SK-N-SH (cell line): ENCODE measurements at regions not wholly inside any gene's neighbourhood (a gene's known extent, or its start where the extent isn't known, plus 50 kb on each side); places are given as distances from the start of the nearest gene placed in this dataset.

Experiments used
- CTCF ChIA-PET: fragments of 300-600, 350-600 bp; formaldehyde crosslinking; extraction: SDS; loops from one replicate; lab custom pipeline; 2021; lab: Yijun Ruan, JAX
- POLR2A ChIA-PET: fragments of 350-600 bp; sonication (Branson Sonifier 250); formaldehyde crosslinking; extraction: SDS; loops from one replicate; lab custom pipeline; 2020; ENCODE audit warnings: antibody characterized with exemption, inconsistent platforms; lab: Yijun Ruan, JAX
- DNase-seq: peaks from one replicate; pipeline ENCODE4 v3.0.0; 2012
- H2AFZ ChIP-seq: fragments of 200-600 bp; sonication (generic); 2 replicates; pipeline ENCODE4 v1.8.1; 2016; ENCODE audit warnings: antibody characterized with exemption, mild to moderate bottlenecking, low read depth
- H3F3A ChIP-seq: fragments of 200-600 bp; sonication (generic); replicated peaks from 2 replicates; pipeline ENCODE3; 2016; ENCODE audit warnings: antibody characterized with exemption, mild to moderate bottlenecking; ENCODE audit not compliant: insufficient read depth
- H3K27ac ChIP-seq, 2 experiments: fragments of 200-500 bp in 1 of 2; fragments of 200-600 bp in 1 of 2; sonication (Bioruptor generic) in 1 of 2; sonication (generic), shearing (Covaris generic) in 1 of 2; 2 replicates each; pipeline versions ENCODE4 v1.5.1 to v1.6.1; 2014 to 2016; ENCODE audit warnings: low read depth in 2 of 2, inconsistent platforms in 1 of 2, low read length in 1 of 2, mild to moderate bottlenecking in 1 of 2, mixed read lengths in 1 of 2
- H3K27me3 ChIP-seq: fragments of 200-600 bp; sonication (generic), shearing (Covaris generic); 2 replicates; pipeline ENCODE4 v1.6.1; 2016; ENCODE audit warnings: mixed run types; ENCODE audit not compliant: insufficient read depth
- H3K36me3 ChIP-seq, 2 experiments: fragments of 200-500 bp in 1 of 2; fragments of 200-600 bp in 1 of 2; sonication (Bioruptor generic) in 1 of 2; sonication (generic) in 1 of 2; replicated peaks in 1 of 2; 2 replicates each; pipeline versions ENCODE3 to v1.5.1; 2014 to 2016; ENCODE audit warnings: low read length in 1 of 2, mild to moderate bottlenecking in 1 of 2; ENCODE audit not compliant: insufficient read depth in 2 of 2, control insufficient read depth in 1 of 2
- H3K4me1 ChIP-seq, 2 experiments: fragments of 200-500 bp in 1 of 2; fragments of 200-600 bp in 1 of 2; sonication (Bioruptor generic) in 1 of 2; sonication (generic), shearing (Covaris generic) in 1 of 2; 2 replicates each; pipeline versions ENCODE4 v1.5.1 to v1.6.1; 2014 to 2016; ENCODE audit warnings: low read depth in 1 of 2, low read length in 1 of 2, mixed run types in 1 of 2; ENCODE audit not compliant: insufficient read depth in 2 of 2, control insufficient read depth in 1 of 2
- H3K4me2 ChIP-seq: fragments of 200-600 bp; sonication (generic), shearing (Covaris generic); 2 replicates; pipeline ENCODE4 v1.6.1; 2017; ENCODE audit warnings: mixed run types
- H3K4me3 ChIP-seq, 2 experiments: fragments of 200-500 bp in 1 of 2; fragments of 200-600 bp in 1 of 2; sonication (Bioruptor generic) in 1 of 2; sonication (generic), shearing (Covaris generic) in 1 of 2; 2 replicates each; pipeline versions ENCODE4 v1.5.1 to v1.8.1; 2014 to 2016; ENCODE audit warnings: low read depth in 2 of 2, inconsistent platforms in 1 of 2, low read length in 1 of 2, mild to moderate bottlenecking in 1 of 2, mixed read lengths in 1 of 2, moderate library complexity in 1 of 2
- H3K79me2 ChIP-seq: fragments of 200-600 bp; sonication (generic); 2 replicates; pipeline ENCODE4 v1.8.1; 2017; ENCODE audit warnings: mild to moderate bottlenecking; ENCODE audit not compliant: insufficient read depth
- H3K9ac ChIP-seq: fragments of 200-600 bp; sonication (generic); 2 replicates; pipeline ENCODE4 v1.6.1; 2017; ENCODE audit warnings: mixed run types
- H3K9me2 ChIP-seq: fragments of 200-600 bp; sonication (generic); 2 replicates; pipeline ENCODE4 v1.6.1; 2017; ENCODE audit warnings: mixed run types
- H3K9me3 ChIP-seq: fragments of 200-600 bp; sonication (generic); 2 replicates; pipeline ENCODE4 v1.6.1; 2017; ENCODE audit warnings: mixed run types, mild to moderate bottlenecking, moderate library complexity
- H4K20me1 ChIP-seq: fragments of 200-600 bp; sonication (generic); 2 replicates; pipeline ENCODE4 v1.6.1; 2017; ENCODE audit warnings: mild to moderate bottlenecking, mixed run types; ENCODE audit not compliant: insufficient read depth
- EP300 ChIP-seq, 2 experiments: IDR thresholded peaks; 2 replicates each; pipeline versions ENCODE4 v1.4.0 to v1.6.1; 2012; ENCODE audit warnings: borderline replicate concordance in 1 of 2, low read depth in 1 of 2, low read length in 1 of 2
- FOXM1 ChIP-seq: IDR thresholded peaks from 2 replicates; pipeline ENCODE4 v1.4.0; 2012; ENCODE audit warnings: low read depth, mild to moderate bottlenecking
- JUND ChIP-seq: IDR thresholded peaks from 2 replicates; pipeline ENCODE4 v1.4.0; 2012
- NFIC ChIP-seq: IDR thresholded peaks from 2 replicates; pipeline ENCODE4 v1.4.0; 2012; ENCODE audit warnings: borderline replicate concordance
- NRF1 ChIP-seq: IDR thresholded peaks from 2 replicates; pipeline ENCODE4 v1.6.1; 2012; ENCODE audit warnings: low read depth, mild to moderate bottlenecking, low read length
- POLR2AphosphoS5 ChIP-seq: IDR thresholded peaks from 2 replicates; pipeline ENCODE4 v1.6.1; 2012; ENCODE audit warnings: low read depth, low read length
- RAD21 ChIP-seq: IDR thresholded peaks from 2 replicates; pipeline ENCODE4 v1.6.1; 2012; ENCODE audit warnings: mild to moderate bottlenecking, low read length
- RFX5 ChIP-seq: IDR thresholded peaks from 2 replicates; pipeline ENCODE4 v1.6.1; 2012; ENCODE audit warnings: mild to moderate bottlenecking, improper control_type of control experiment, low read length
- SMC3 ChIP-seq: IDR thresholded peaks from 2 replicates; pipeline ENCODE4 v1.6.1; 2012; ENCODE audit warnings: low read depth, low read length, improper control_type of control experiment
- TCF12 ChIP-seq: IDR thresholded peaks from 2 replicates; pipeline ENCODE4 v1.4.0; 2012
- YY1 ChIP-seq: IDR thresholded peaks from 2 replicates; pipeline ENCODE4 v1.4.0; 2012; ENCODE audit warnings: low read depth, mild to moderate bottlenecking
- WGBS: methylation state at CpG from one replicate; pipeline ENCODE4 v1.1.6; 2017; ENCODE audit warnings: low lambda C conversion rate; 5-methylcytosine and 5-hydroxymethylcytosine counted together
- TF ChIP-seq, protein P1 (sequence below): IDR thresholded peaks from 2 replicates; pipeline ENCODE4 v1.4.0; 2012; ENCODE audit warnings: low read depth, borderline replicate concordance
- TF ChIP-seq, protein P2 (sequence below): IDR thresholded peaks from 2 replicates; pipeline ENCODE4; 2012
- TF ChIP-seq, protein P3 (sequence below): IDR thresholded peaks from 2 replicates; pipeline ENCODE4 v1.4.0; 2012; ENCODE audit warnings: low read depth

DNA sequence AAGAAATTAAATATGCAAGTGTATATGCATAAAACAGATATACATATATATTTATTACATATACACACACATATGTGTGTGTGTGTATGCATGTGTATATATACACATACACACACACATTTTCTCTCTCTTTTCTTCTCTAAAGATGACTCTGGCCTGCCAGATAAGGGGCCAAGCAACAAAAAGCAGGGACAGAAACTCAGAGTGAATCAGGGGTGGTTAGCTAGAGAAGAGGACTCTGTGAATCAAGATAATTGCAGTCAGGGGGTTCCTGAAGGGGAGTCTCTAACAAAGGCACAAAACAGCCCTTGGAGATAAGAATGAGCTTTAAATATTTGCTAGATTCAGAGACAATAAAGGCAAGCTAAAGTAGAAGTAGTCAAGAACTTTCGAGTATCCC is 650.5 kb downstream of the UTRN start (continued):
- TF ChIP-seq, protein P1, sequence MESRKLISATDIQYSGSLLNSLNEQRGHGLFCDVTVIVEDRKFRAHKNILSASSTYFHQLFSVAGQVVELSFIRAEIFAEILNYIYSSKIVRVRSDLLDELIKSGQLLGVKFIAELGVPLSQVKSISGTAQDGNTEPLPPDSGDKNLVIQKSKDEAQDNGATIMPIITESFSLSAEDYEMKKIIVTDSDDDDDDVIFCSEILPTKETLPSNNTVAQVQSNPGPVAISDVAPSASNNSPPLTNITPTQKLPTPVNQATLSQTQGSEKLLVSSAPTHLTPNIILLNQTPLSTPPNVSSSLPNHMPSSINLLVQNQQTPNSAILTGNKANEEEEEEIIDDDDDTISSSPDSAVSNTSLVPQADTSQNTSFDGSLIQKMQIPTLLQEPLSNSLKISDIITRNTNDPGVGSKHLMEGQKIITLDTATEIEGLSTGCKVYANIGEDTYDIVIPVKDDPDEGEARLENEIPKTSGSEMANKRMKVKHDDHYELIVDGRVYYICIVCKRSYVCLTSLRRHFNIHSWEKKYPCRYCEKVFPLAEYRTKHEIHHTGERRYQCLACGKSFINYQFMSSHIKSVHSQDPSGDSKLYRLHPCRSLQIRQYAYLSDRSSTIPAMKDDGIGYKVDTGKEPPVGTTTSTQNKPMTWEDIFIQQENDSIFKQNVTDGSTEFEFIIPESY, result no peak
- TF ChIP-seq RAD21, result no peak
- TF ChIP-seq, protein P2, sequence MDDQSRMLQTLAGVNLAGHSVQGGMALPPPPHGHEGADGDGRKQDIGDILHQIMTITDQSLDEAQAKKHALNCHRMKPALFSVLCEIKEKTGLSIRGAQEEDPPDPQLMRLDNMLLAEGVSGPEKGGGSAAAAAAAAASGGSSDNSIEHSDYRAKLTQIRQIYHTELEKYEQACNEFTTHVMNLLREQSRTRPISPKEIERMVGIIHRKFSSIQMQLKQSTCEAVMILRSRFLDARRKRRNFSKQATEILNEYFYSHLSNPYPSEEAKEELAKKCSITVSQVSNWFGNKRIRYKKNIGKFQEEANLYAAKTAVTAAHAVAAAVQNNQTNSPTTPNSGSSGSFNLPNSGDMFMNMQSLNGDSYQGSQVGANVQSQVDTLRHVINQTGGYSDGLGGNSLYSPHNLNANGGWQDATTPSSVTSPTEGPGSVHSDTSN, result no peak
- no peak for TF ChIP-seq SMC3
- no peak for TF ChIP-seq FOXM1
- no peak for TF ChIP-seq RFX5

DNA sequence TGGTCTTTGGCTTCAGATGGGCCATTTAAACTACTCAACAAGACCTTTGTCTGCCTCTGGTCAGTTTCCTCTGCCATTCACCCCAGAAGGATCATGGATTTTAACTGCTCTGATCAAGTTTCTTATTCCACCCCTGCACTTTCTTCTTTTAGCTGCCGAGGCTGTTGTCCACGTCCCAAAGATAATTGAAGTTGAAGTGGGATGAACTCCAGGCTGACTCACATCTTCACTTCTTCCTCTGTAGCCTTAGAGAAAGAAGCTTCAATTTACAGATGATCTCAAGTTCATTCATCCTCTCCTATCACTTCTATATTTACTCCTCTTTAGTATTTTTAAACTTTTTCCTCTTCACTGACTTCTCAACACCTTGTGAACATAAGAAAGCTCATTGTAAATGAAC is 651.6 kb downstream of the UTRN start:
- Histone ChIP-seq H3K36me3 (no peaks in the 10 kb centered on the region), H3K9me3 (no peaks in the 10 kb centered on the region), H3K9ac (no peak overlapping the region), H3K27ac (peak overlapping the region; percentile 15 to 58; a peak in 2 of 4 replicates), H2AFZ (no peak overlapping the region), H3F3A (no peaks in the 10 kb centered on the region), H3K4me3 (no peak overlapping the region), H3K27me3 (no peaks in the 10 kb centered on the region), H3K9me2 (no peaks in the 10 kb centered on the region), H4K20me1 (no peaks in the 10 kb centered on the region), H3K79me2 (no peaks in the 10 kb centered on the region), H3K4me1 (no peaks in the 10 kb centered on the region; a peak in 1 of 4 replicates), H3K4me2 (peak overlapping the region; percentile 19; the same call in 1 of the 2 replicates)
- ChIA-PET CTCF (no interaction called here), POLR2A (no interaction called here)
- TF ChIP-seq TCF12 (peak; percentile 66), NFIC (no peak), POLR2AphosphoS5 (no peak), EP300 (IDR thresholded peaks at IDR 0.05; ENCODE audit: borderline replicate concordance in 1 of 2, low read depth in 1 of 2, low read length in 1 of 2) (peak in 1 of 2 experiments; percentile 52; a peak in 1 of 4 replicates), JUND (0 out of 2 replicates have a peak, but pooled peaks have one; percentile 10), NRF1 (no peak), RFX5 (no peak), YY1 (no peak)
- TF ChIP-seq, protein P2, result peak; percentile 84
- TF ChIP-seq, protein P1, result no peak
- TF ChIP-seq, protein P3, sequence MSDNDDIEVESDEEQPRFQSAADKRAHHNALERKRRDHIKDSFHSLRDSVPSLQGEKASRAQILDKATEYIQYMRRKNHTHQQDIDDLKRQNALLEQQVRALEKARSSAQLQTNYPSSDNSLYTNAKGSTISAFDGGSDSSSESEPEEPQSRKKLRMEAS, result no peak
- DNase-seq, result no peak
- 16% methylated on average over 2 of the region's 2 CpGs for WGBS
